Keratinocyte (primary cell): ENCODE measurements at regions not wholly inside any gene's neighbourhood (a gene's known extent, or its start where the extent isn't known, plus 50 kb on each side); places are given as distances from the start of the nearest gene placed in this dataset.
"Not testable (repeated sequence)": the region's sequence is repeated elsewhere in the genome, so short reads cannot be mapped to it uniquely, and the experiment has no call there.

Experiments used
- DNase-seq: peaks from one replicate; pipeline ENCODE4 v3.0.0-alpha.2; 2011; ENCODE audit warnings: low read depth, missing footprints, low spot score
- FAIRE-seq: peaks from 2 replicates; lab custom pipeline; 2011; peaks lifted over from hg19 to GRCh38; lab: Jason Lieb, UNC
- H2AFZ ChIP-seq: 2 replicates; pipeline ENCODE4 v1.6.0; 2012; ENCODE audit warnings: low read length, control low read depth, inconsistent platforms; ENCODE audit not compliant: control insufficient read depth
- H3K27ac ChIP-seq: 2 replicates; pipeline ENCODE4 v1.5.1; 2011; ENCODE audit warnings: low read length; ENCODE audit not compliant: control insufficient read depth, insufficient read depth
- H3K27me3 ChIP-seq: 3 replicates; pipeline ENCODE4 v1.6.0; 2011; ENCODE audit warnings: low read length; ENCODE audit not compliant: control insufficient read depth, insufficient read depth; ENCODE audit errors: extremely low read depth
- H3K36me3 ChIP-seq, 2 experiments: 2 replicates in 1 of 2; 3 replicates in 1 of 2; pipeline ENCODE4 v1.5.1; 2011; ENCODE audit warnings: low read length in 2 of 2, mild to moderate bottlenecking in 1 of 2; ENCODE audit not compliant: control insufficient read depth in 2 of 2, insufficient read depth in 2 of 2; ENCODE audit errors: extremely low read depth in 1 of 2
- H3K4me1 ChIP-seq: 3 replicates; pipeline ENCODE4 v1.5.1; 2011; ENCODE audit warnings: low read length; ENCODE audit not compliant: control insufficient read depth, insufficient read depth; ENCODE audit errors: extremely low read depth
- H3K4me2 ChIP-seq: 3 replicates; pipeline ENCODE4 v1.6.0; 2011; ENCODE audit warnings: low read depth, low read length; ENCODE audit not compliant: control insufficient read depth, insufficient read depth; ENCODE audit errors: extremely low read depth
- H3K4me3 ChIP-seq, 3 experiments: fragments of 200-600 bp in 1 of 3; sonication (generic) in 1 of 3; 2 replicates in 2 of 3; 3 replicates in 1 of 3; pipeline ENCODE4 v1.5.1; 2011 to 2016; ENCODE audit warnings: low read length in 3 of 3, mild to moderate bottlenecking in 3 of 3, control low read depth in 2 of 3, inconsistent platforms in 1 of 3, low read depth in 1 of 3, mixed read lengths in 1 of 3, mixed run types in 1 of 3, moderate library complexity in 1 of 3; ENCODE audit not compliant: control insufficient read depth in 2 of 3, insufficient read depth in 2 of 3; ENCODE audit errors: extremely low read depth in 1 of 3
- H3K79me2 ChIP-seq: 2 replicates; pipeline ENCODE4 v1.6.0; 2012; ENCODE audit warnings: low read length; ENCODE audit not compliant: control insufficient read depth, insufficient read depth
- H3K9ac ChIP-seq: 3 replicates; pipeline ENCODE4 v1.6.0; 2011; ENCODE audit warnings: low read length; ENCODE audit not compliant: control insufficient read depth, insufficient read depth; ENCODE audit errors: extremely low read depth
- H3K9me1 ChIP-seq: 3 replicates; pipeline ENCODE4 v1.6.0; 2011; ENCODE audit warnings: low read length; ENCODE audit not compliant: control insufficient read depth, insufficient read depth; ENCODE audit errors: extremely low read depth
- H3K9me3 ChIP-seq: 2 replicates; pipeline ENCODE4 v1.5.1; 2012; ENCODE audit warnings: low read depth, low read length; ENCODE audit not compliant: control insufficient read depth
- H4K20me1 ChIP-seq: 3 replicates; pipeline ENCODE4 v1.6.0; 2011; ENCODE audit warnings: low read length; ENCODE audit not compliant: control insufficient read depth, insufficient read depth; ENCODE audit errors: extremely low read depth
- EZH2 ChIP-seq: IDR thresholded peaks from one replicate; pipeline ENCODE4 v1.6.1; 2012; ENCODE audit warnings: inconsistent platforms, mild to moderate bottlenecking, low read length, moderate library complexity
- dilution Hi-C: fragments of 300-500 bp; cut with MboI; formaldehyde crosslinking; loops from one replicate; pipeline ENCODE4 v1.7.0; 2020; ENCODE audit warnings: low sequenced_read_pairs; ENCODE audit not compliant: extremely low pct_ligation_motif_present
- TF ChIP-seq, protein P1 (sequence below), 3 experiments: IDR thresholded peaks in 1 of 3; conservative IDR thresholded peaks in 1 of 3; optimal IDR thresholded peaks in 1 of 3; 2 replicates in 2 of 3; 3 replicates in 1 of 3; pipeline versions ENCODE3 to v1.5.1; 2011; ENCODE audit warnings: low read length in 3 of 3, mild to moderate bottlenecking in 3 of 3, moderate library complexity in 2 of 3, control low read depth in 1 of 3, inconsistent platforms in 1 of 3; ENCODE audit not compliant: insufficient read depth in 2 of 3; ENCODE audit errors: extremely low read depth in 1 of 3

DNA sequence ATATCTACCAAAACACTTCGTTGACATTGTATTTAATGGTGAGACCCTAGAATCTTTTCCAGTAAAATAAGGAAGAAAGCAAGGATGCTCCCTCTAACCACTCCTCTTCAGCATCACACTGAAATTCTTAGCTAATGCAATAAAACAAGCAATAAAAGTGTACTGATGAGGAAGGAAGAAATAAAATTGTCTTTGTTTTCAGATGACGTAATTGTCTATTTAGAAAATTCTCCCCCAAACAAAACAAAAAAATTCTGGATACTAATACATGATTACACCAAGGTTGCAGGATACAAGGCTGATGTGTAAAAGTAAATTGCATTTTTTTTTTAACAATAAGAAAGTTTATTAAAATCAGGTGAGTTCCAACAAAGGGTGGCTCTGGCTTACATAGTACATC lies 205.0 kb upstream of the SSTR4 start:
- no peaks in the 10 kb centered on the region for H3K36me3 ChIP-seq
- DNase-seq = no peak
- dilution Hi-C loops = no loop called here
- H3K27ac ChIP-seq = no peak overlapping the region
- no peaks in the 10 kb centered on the region for H4K20me1 ChIP-seq
- no peak overlapping the region for H3K4me3 ChIP-seq
- FAIRE-seq = no peak
- H3K27me3 ChIP-seq = no peaks in the 10 kb centered on the region
- H3K4me1 ChIP-seq = peaks cover 36% of the 10 kb centered on the region
- H3K9me1 ChIP-seq = no peaks in the 10 kb centered on the region
- no peaks in the 10 kb centered on the region for H3K9me3 ChIP-seq
- H3K4me2 ChIP-seq = no peak overlapping the region
- no peaks in the 10 kb centered on the region for H3K79me2 ChIP-seq
- no peak overlapping the region for H2AFZ ChIP-seq
- H3K9ac ChIP-seq = no peak overlapping the region
- TF ChIP-seq EZH2 = no peak
- TF ChIP-seq, protein P1, sequence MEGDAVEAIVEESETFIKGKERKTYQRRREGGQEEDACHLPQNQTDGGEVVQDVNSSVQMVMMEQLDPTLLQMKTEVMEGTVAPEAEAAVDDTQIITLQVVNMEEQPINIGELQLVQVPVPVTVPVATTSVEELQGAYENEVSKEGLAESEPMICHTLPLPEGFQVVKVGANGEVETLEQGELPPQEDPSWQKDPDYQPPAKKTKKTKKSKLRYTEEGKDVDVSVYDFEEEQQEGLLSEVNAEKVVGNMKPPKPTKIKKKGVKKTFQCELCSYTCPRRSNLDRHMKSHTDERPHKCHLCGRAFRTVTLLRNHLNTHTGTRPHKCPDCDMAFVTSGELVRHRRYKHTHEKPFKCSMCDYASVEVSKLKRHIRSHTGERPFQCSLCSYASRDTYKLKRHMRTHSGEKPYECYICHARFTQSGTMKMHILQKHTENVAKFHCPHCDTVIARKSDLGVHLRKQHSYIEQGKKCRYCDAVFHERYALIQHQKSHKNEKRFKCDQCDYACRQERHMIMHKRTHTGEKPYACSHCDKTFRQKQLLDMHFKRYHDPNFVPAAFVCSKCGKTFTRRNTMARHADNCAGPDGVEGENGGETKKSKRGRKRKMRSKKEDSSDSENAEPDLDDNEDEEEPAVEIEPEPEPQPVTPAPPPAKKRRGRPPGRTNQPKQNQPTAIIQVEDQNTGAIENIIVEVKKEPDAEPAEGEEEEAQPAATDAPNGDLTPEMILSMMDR (optimal IDR thresholded peaks at IDR 0.05 in 1 of 3, IDR thresholded peaks at IDR 0.05 in 1 of 3, conservative IDR thresholded peaks at IDR 0.05 in 1 of 3; ENCODE audit: extremely low read depth in 1 of 3, insufficient read depth in 2 of 3, low read length in 3 of 3) = no peak

DNA sequence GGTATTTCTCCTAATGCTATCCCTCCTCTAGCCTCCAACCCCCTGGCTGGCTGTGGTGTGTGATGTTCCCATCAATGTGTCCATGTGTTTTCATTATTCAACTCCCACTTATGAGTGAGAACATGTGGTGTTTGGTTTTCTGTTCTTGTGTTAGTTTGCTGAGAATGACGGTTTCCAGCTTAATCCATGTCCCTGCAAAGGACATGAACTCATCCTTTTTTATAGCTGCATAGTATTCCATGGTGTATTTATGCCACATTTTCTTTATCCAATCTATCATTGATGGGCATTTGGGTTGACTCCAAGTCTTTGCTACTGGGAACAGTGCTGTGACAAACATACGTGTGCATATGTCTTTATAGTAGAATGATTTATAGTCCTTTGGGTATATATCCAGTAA lies 204.4 kb upstream of the SSTR4 start:
- H3K4me2 ChIP-seq, H3K9me3 ChIP-seq, H3K36me3 ChIP-seq, H3K27ac ChIP-seq, H3K9ac ChIP-seq, H3K27me3 ChIP-seq, DNase-seq, H3K79me2 ChIP-seq, H2AFZ ChIP-seq, H3K9me1 ChIP-seq, dilution Hi-C loops, FAIRE-seq, H3K4me3 ChIP-seq, H4K20me1 ChIP-seq: not testable (repeated sequence)
- peaks cover 34% of the 10 kb centered on the region for H3K4me1 ChIP-seq

DNA sequence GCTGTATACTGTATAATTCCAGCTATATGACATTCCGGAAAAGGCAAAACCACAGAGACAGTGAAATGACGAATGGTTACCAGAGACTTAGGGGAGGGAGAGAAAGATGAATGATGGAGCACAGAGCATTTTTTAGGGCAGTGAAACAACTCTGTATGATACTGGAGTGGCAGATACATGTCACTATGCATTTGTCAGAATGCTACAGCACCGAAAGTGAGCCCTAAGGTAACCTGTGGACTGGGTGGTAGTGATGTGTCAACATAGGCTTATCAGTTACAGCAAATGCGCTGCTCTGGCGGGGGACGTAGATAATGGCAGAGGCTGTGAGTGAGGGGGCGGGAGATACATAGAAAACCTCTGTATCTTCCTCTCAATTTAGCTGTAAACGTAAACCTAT lies 201.3 kb upstream of the SSTR4 start:
- FAIRE-seq = peak; percentile 36
- H3K4me2 ChIP-seq = no peak overlapping the region

More for the DNA sequence above, 201.3 kb upstream of the SSTR4 start:
- DNase-seq = no peak
- no peak overlapping the region for H3K4me3 ChIP-seq
- TF ChIP-seq, protein P1 (optimal IDR thresholded peaks at IDR 0.05 in 1 of 3, IDR thresholded peaks at IDR 0.05 in 1 of 3, conservative IDR thresholded peaks at IDR 0.05 in 1 of 3; ENCODE audit: extremely low read depth in 1 of 3, insufficient read depth in 2 of 3, low read length in 3 of 3) = no peak
- TF ChIP-seq EZH2 = no peak
- H4K20me1 ChIP-seq = no peaks in the 10 kb centered on the region
- H3K36me3 ChIP-seq = no peaks in the 10 kb centered on the region
- no peaks in the 10 kb centered on the region for H3K79me2 ChIP-seq
- H3K4me1 ChIP-seq = peaks cover 28% of the 10 kb centered on the region
- dilution Hi-C loops = no loop called here
- no peak overlapping the region for H3K27ac ChIP-seq
- H3K9me3 ChIP-seq = no peaks in the 10 kb centered on the region
- H3K9ac ChIP-seq = no peak overlapping the region
- no peaks in the 10 kb centered on the region for H3K9me1 ChIP-seq
- no peak overlapping the region for H2AFZ ChIP-seq
- H3K27me3 ChIP-seq = no peaks in the 10 kb centered on the region
